Skeletal muscle satellite cell (primary cell): ENCODE measurements at regions not wholly inside any gene's neighbourhood (a gene's known extent, or its start where the extent isn't known, plus 50 kb on each side); places are given as distances from the start of the nearest gene placed in this dataset.
"Not testable (repeated sequence)": the region's sequence is repeated elsewhere in the genome, so short reads cannot be mapped to it uniquely, and the experiment has no call there.

Source experiments
- H3K27me3 ChIP-seq: 2 replicates; pipeline ENCODE4 v1.7.0; 2013; ENCODE audit warnings: low read length; ENCODE audit not compliant: control insufficient read depth, insufficient read depth
- H3K36me3 ChIP-seq: 2 replicates; pipeline ENCODE4 v1.7.0; 2013; ENCODE audit warnings: mild to moderate bottlenecking, control low read depth, low read length; ENCODE audit not compliant: insufficient read depth
- H3K4me1 ChIP-seq: 2 replicates; pipeline ENCODE4 v1.7.0; 2013; ENCODE audit warnings: low read length; ENCODE audit not compliant: control insufficient read depth, insufficient read depth
- H3K4me2 ChIP-seq: 2 replicates; pipeline ENCODE4 v1.7.0; 2013; ENCODE audit warnings: mild to moderate bottlenecking, low read length
- H3K4me3 ChIP-seq: 2 replicates; pipeline ENCODE4 v1.7.0; 2013; ENCODE audit warnings: low read length
- H3K9ac ChIP-seq: 2 replicates; pipeline ENCODE4 v1.7.0; 2013; ENCODE audit warnings: mild to moderate bottlenecking, low read depth, low read length, moderate library complexity
- H3K9me3 ChIP-seq: replicated peaks from 2 replicates; pipeline ENCODE4 v1.7.0; 2013; ENCODE audit warnings: mild to moderate bottlenecking, control low read depth, low read length

- Histone ChIP-seq H3K4me1 (no peaks in the 10 kb centered on the region), H3K36me3 (no peaks in the 10 kb centered on the region), H3K4me2 (no peak overlapping the region), H3K9ac (no peak overlapping the region), H3K4me3 (no peak overlapping the region), H3K27me3 (no peaks in the 10 kb centered on the region), H3K9me3 (no peaks in the 10 kb centered on the region)
Measured at GRCh38 chr10:45564303-45564959, 108.1 kb downstream of the ZFAND4 start.

- no peaks in the 10 kb centered on the region for H3K36me3 ChIP-seq
- no peaks in the 10 kb centered on the region for H3K9me3 ChIP-seq
- H3K4me3 ChIP-seq = no peak overlapping the region
- no peak overlapping the region for H3K9ac ChIP-seq
- H3K27me3 ChIP-seq = no peaks in the 10 kb centered on the region
- H3K4me1 ChIP-seq = no peaks in the 10 kb centered on the region
- H3K4me2 ChIP-seq = no peak overlapping the region
Measured at GRCh38 chr10:45561952-45562351, 110.6 kb downstream of the ZFAND4 start.

- H3K36me3 ChIP-seq = no peaks in the 10 kb centered on the region
- no peak overlapping the region for H3K4me2 ChIP-seq
- H3K4me1 ChIP-seq = no peaks in the 10 kb centered on the region
- H3K4me3 ChIP-seq = no peak overlapping the region
- H3K9me3 ChIP-seq = no peaks in the 10 kb centered on the region
- no peaks in the 10 kb centered on the region for H3K27me3 ChIP-seq
- no peak overlapping the region for H3K9ac ChIP-seq
Measured at GRCh38 chr10:45560262-45560661, 112.3 kb downstream of the ZFAND4 start.

GRCh38 chr10:45558425-45558824 lies 114.1 kb downstream of the ZFAND4 start:
- no peak overlapping the region for H3K4me3 ChIP-seq
- H3K27me3 ChIP-seq = no peaks in the 10 kb centered on the region
- H3K4me2 ChIP-seq = no peak overlapping the region
- no peaks in the 10 kb centered on the region for H3K36me3 ChIP-seq
- H3K9me3 ChIP-seq = no peaks in the 10 kb centered on the region
- H3K9ac ChIP-seq = no peak overlapping the region
- no peaks in the 10 kb centered on the region for H3K4me1 ChIP-seq

GRCh38 chr10:45557275-45557905 lies 115.2 kb downstream of the ZFAND4 start:
- no peak overlapping the region for H3K4me2 ChIP-seq
- H3K27me3 ChIP-seq = no peaks in the 10 kb centered on the region
- no peaks in the 10 kb centered on the region for H3K9me3 ChIP-seq
- H3K4me3 ChIP-seq = no peak overlapping the region
- H3K36me3 ChIP-seq = no peaks in the 10 kb centered on the region
- no peaks in the 10 kb centered on the region for H3K4me1 ChIP-seq
- no peak overlapping the region for H3K9ac ChIP-seq

- H3K4me2 ChIP-seq = no peak overlapping the region
- H3K36me3 ChIP-seq = no peaks in the 10 kb centered on the region
- no peak overlapping the region for H3K4me3 ChIP-seq
- H3K9ac ChIP-seq = no peak overlapping the region
- H3K4me1 ChIP-seq = no peaks in the 10 kb centered on the region
- no peaks in the 10 kb centered on the region for H3K27me3 ChIP-seq
- H3K9me3 ChIP-seq = no peaks in the 10 kb centered on the region
Measured at GRCh38 chr10:45555795-45556194, 116.8 kb downstream of the ZFAND4 start.

- not testable (repeated sequence) for H3K9me3 ChIP-seq, H3K4me3 ChIP-seq, H3K9ac ChIP-seq, H3K27me3 ChIP-seq, H3K4me2 ChIP-seq, H3K4me1 ChIP-seq, H3K36me3 ChIP-seq
Measured at GRCh38 chr10:45555332-45555731, 117.2 kb downstream of the ZFAND4 start.

- no peaks in the 10 kb centered on the region for H3K36me3 ChIP-seq
- H3K4me1 ChIP-seq = no peaks in the 10 kb centered on the region
- H3K9ac ChIP-seq = no peak overlapping the region
- no peaks in the 10 kb centered on the region for H3K27me3 ChIP-seq
- no peaks in the 10 kb centered on the region for H3K9me3 ChIP-seq
- no peak overlapping the region for H3K4me2 ChIP-seq
- no peak overlapping the region for H3K4me3 ChIP-seq
Measured at GRCh38 chr10:45553613-45554012, 119.0 kb downstream of the ZFAND4 start.

GRCh38 chr10:45553155-45553554 lies 119.4 kb downstream of the ZFAND4 start:
- no peak overlapping the region for H3K9ac ChIP-seq
- no peak overlapping the region for H3K4me3 ChIP-seq
- H3K4me2 ChIP-seq = no peak overlapping the region
- H3K9me3 ChIP-seq = no peaks in the 10 kb centered on the region
- H3K4me1 ChIP-seq = no peaks in the 10 kb centered on the region
- H3K36me3 ChIP-seq = no peaks in the 10 kb centered on the region
- H3K27me3 ChIP-seq = no peaks in the 10 kb centered on the region

- no peak overlapping the region for H3K4me3 ChIP-seq
- no peak overlapping the region for H3K4me2 ChIP-seq
- no peaks in the 10 kb centered on the region for H3K4me1 ChIP-seq
- no peaks in the 10 kb centered on the region for H3K27me3 ChIP-seq
- H3K9ac ChIP-seq = no peak overlapping the region
- no peaks in the 10 kb centered on the region for H3K36me3 ChIP-seq
- H3K9me3 ChIP-seq = no peaks in the 10 kb centered on the region
Measured at GRCh38 chr10:45552476-45552875, 120.1 kb downstream of the ZFAND4 start.

- Histone ChIP-seq H3K4me3 (no peak overlapping the region), H3K9me3 (no peaks in the 10 kb centered on the region), H3K4me1 (no peaks in the 10 kb centered on the region), H3K27me3 (no peaks in the 10 kb centered on the region), H3K4me2 (no peak overlapping the region), H3K9ac (no peak overlapping the region), H3K36me3 (no peaks in the 10 kb centered on the region)
Measured at GRCh38 chr10:45550903-45551786, 121.4 kb downstream of the ZFAND4 start.
